ENCODE measurements at regions not wholly inside any gene's neighbourhood (a gene's known extent, or its start where the extent isn't known, plus 50 kb on each side); places are given as distances from the start of the nearest gene placed in this dataset.

DNA sequence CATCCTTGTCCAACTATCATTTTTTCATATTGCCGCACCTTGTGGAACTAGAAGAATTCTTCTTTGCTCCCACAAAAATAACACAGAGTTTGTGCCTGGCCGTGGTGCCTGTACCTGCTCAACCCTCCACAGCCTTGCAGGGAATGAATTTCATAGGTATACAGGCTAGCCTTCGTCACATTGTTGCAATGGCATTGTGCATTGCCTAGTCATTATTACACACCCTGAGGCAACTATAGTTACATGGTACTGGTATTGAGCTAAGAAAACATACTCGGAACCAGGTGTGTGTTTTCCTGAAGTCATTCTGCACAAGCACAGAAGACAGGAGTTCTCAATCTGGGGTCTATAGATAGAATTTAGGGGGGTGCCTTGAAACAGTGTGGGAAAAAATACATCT is 188.0 kb upstream of the CTAGE1 start:
- TF ChIP-seq, protein P1, sequence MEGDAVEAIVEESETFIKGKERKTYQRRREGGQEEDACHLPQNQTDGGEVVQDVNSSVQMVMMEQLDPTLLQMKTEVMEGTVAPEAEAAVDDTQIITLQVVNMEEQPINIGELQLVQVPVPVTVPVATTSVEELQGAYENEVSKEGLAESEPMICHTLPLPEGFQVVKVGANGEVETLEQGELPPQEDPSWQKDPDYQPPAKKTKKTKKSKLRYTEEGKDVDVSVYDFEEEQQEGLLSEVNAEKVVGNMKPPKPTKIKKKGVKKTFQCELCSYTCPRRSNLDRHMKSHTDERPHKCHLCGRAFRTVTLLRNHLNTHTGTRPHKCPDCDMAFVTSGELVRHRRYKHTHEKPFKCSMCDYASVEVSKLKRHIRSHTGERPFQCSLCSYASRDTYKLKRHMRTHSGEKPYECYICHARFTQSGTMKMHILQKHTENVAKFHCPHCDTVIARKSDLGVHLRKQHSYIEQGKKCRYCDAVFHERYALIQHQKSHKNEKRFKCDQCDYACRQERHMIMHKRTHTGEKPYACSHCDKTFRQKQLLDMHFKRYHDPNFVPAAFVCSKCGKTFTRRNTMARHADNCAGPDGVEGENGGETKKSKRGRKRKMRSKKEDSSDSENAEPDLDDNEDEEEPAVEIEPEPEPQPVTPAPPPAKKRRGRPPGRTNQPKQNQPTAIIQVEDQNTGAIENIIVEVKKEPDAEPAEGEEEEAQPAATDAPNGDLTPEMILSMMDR (IDR thresholded peaks at IDR 0.05; ENCODE audit: borderline replicate concordance, extremely low read depth, low read length, poor library complexity, severe bottlenecking) = no peak
- TF ChIP-seq EZH2 (IDR thresholded peaks at IDR 0.05; ENCODE audit: borderline replicate concordance, low read depth, low read length, severe bottlenecking) = no peak

Data from DND-41 (cell line).